Head of caudate nucleus (tissue), 42 donors: ENCODE measurements at regions not wholly inside any gene's neighbourhood (a gene's known extent, or its start where the extent isn't known, plus 50 kb on each side); places are given as distances from the start of the nearest gene placed in this dataset.
A peak's percentile ranks its signal among the peaks of the same experiment; 100 is the strongest.
"Not testable (repeated sequence)": the region's sequence is repeated elsewhere in the genome, so short reads cannot be mapped to it uniquely, and the experiment has no call there.

ENCODE experiments used
- DNase-seq, 42 donors: peaks; one replicate each; pipeline versions ENCODE4 v3.0.0 to v3.0.0-alpha.2; 2020 to 2021; ENCODE audit warnings: mixed read lengths in 7 of 42
- intact Hi-C: fragments of 100-400 bp; cut with DNase I; formaldehyde crosslinking; loops from one replicate; pipeline ENCODE4 v1.15.0; 2022

- intact Hi-C loops = no loop called here
- no peak for DNase-seq
These were observed 576.7 kb upstream of the CNTNAP2 start for GRCh38 chr7:145539910-145540309.

GRCh38 chr7:145534301-145534700 is 582.3 kb upstream of the CNTNAP2 start:
- intact Hi-C loops = no loop called here
- no peak for DNase-seq

GRCh38 chr7:145520284-145520683 is 596.3 kb upstream of the CNTNAP2 start:
- intact Hi-C loops = no loop called here
- DNase-seq = no peak

DNA sequence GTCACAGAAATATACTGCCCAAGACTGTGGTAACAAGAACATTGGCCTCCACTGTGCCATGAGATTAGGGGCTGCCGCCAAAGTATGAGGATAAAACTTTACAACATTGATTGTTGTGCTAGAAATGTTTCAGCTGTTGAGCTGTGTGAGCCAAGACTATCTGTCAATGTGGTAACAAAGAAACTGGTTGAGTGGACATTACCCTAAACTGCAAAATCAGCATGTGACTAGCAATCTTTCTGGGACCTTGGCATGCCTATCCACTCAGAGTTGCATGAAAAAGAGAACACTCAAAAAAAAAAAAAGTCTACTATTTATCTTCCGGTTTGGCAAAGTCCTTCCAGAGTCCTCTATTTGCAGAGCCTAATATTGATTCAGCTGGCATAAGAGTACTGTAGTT is 605.6 kb upstream of the CNTNAP2 start:
- intact Hi-C loops = no loop called here
- DNase-seq = no peak

- no peak for DNase-seq
- intact Hi-C loops = no loop called here
These were observed 618.6 kb upstream of the CNTNAP2 start for GRCh38 chr7:145497911-145498525.

- intact Hi-C loops = no loop called here
- no peak for DNase-seq
These were observed 626.2 kb upstream of the CNTNAP2 start for GRCh38 chr7:145490356-145490755.

- intact Hi-C loops = no loop called here
- no peak for DNase-seq
These were observed 627.0 kb upstream of the CNTNAP2 start for GRCh38 chr7:145489609-145490008.

DNA sequence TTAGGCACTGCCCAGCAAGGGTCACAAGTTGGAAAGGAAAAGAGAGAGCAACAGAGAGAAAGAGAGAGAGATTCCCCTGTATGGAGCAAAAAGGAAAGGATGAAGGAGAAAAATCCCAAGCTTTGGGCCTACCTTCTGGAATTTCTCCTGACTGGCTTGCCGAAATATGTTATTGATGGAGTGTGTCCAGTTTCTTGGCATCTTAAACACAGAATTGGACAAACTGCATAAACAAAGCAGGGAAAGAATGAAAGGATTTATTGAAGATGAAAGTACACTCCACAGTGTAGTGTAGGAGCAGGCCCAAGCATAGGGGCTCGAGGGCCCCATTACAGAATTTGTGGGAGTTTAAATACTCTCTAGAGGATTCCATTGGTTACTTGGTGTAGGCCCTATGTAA is 627.8 kb upstream of the CNTNAP2 start:
- intact Hi-C loops = no loop called here
- DNase-seq = no peak

DNA sequence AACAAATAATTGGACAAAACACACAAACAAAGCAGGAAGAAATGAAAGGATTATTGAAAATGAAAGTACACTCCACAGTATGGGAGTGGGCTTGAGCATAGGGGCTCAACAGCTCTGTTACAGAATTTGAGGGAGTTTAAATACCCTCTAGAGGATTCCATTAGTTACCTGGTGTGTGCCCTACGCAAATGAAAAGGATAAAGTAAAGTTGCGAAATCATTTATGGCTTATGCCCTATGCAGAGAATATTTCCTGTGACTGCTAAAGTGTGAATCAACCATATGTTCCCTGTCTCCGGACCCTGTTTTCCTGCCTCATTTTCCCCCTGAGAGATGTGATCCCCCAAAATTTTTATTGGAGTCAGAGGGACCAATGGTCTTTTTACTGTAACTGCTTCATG is 634.6 kb upstream of the CNTNAP2 start:
- no peak for DNase-seq
- intact Hi-C loops = no loop called here

DNA sequence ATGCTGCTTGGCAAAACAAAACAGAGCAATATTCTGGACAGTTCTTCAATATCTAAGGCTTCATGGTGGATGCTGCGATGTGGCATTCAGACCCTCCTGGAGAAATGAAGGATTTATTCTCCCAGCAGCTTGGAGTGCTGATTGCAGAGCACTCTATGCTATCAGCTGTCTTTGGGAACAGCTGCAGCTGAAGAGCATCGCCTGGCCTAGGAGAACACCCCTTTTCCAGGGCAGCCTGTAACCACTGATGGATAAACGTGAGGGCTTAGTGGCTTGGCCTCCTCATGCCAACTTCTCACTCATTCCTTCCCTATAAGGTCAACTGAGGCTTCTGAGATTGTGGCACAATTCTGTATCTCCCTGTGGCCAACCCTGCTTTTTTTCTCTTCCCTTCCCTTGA is 638.1 kb upstream of the CNTNAP2 start:
- no peak for DNase-seq
- intact Hi-C loops = no loop called here

- DNase-seq = no peak
- intact Hi-C loops = no loop called here
These were observed 638.3 kb upstream of the TPK1 start for GRCh38 chr7:145474009-145474686.

- intact Hi-C loops = no loop called here
- DNase-seq = no peak
These were observed 636.0 kb upstream of the TPK1 start for GRCh38 chr7:145471883-145472282.

DNA sequence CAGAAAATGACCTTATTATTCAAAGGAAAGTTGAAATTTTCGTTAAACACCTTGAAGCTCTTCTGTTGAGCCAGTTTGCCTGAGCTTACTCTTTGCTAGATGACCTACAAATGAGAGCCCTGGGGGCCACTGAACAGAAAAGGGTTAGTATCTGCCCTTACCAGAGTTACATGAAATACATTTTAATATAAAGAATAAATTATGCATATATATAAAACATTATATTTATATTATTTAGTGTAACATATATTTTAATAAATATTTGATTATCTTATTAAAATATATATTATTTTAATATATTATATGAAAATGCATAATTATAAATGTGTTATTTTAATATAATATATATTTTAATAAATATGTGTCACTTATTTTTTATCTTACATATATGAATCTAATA is 628.4 kb upstream of the TPK1 start:
- DNase-seq = no peak
- intact Hi-C loops = no loop called here

GRCh38 chr7:145462463-145462862 is 626.6 kb upstream of the TPK1 start:
- intact Hi-C loops = no loop called here
- no peak for DNase-seq

DNA sequence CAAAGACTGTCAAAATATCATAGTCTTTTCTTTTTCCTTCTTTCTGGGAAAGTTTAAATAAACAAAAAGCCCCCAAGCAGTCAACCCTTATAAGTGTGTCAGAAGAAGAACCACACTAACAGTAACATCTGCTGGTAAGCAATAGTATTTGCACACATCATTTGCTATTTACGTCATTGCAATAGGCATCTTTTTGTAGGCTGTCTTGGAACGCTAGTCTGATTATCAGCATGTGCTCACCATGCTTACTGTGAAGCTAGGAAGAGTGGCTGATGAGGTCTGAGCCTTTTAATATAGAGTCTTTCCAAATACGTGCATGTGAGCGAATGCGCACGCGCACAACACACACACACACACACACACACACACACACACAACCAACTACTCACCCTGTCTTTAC is 599.0 kb upstream of the TPK1 start:
- intact Hi-C loops = no loop called here
- no peak for DNase-seq

DNA sequence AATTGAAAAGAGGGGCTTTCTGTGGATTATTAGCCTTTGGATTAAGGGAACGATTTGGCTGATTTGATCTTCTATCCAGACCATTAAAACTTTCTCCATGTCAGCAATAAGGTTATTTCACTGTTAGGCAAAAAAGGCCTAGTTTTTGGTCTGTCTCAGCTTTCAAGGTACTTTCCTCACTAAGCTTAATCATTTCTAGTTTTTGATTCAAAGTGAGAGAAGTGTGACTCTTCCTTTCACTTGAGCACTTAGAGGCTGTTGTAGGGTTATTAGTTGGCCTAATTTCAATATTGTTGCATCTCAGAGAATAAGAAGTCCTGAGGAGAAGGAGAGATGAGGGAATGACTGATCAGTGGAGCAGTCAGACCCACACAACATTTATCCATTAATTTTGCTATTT is 596.0 kb upstream of the TPK1 start:
- intact Hi-C loops = no loop called here
- DNase-seq = no peak

DNA sequence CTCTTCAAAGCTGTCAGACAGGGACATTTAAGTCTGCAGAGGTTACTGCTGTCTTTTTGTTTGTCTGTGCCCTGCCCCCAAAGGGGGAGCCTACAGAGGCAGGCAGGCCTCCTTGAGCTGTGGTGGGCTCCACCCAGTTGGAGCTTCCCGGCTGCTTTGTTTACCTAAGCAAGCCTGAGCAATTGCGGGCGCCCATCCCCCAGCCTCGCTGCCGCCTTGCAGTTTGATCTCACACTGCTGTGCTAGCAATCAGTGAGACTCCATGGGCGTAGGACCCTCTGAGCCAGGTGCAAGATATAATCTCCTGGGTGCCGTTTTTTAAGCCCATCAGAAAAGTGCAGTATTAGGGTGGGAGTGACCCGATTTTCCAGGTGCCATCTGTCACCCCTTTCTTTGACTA is 582.6 kb upstream of the TPK1 start:
- intact Hi-C loops, DNase-seq: not testable (repeated sequence)

- DNase-seq = peak in 13 of 42 donors; percentile 2 to 54 (median 12)
- intact Hi-C loops = no loop called here
These were observed 575.2 kb upstream of the TPK1 start for GRCh38 chr7:145411066-145411465.

DNA sequence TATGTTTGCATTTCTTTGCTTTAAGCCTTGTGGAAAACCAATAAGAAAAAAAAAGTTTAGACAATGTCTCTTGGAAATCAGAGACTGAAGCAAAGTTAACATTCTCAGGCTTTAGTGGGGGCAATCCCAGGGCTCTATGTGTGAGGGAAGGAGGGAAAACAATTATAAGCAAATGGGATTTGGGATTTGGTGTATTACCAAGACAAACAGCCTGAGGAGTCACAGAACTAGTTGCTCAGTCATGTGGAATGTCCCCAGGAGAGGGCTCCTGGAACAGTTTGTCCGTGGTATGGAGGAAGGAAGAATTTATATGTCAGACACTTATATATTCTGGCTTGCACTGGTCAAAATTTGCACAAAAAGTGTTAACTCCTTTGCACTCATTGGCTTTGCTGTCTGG is 562.9 kb upstream of the TPK1 start:
- intact Hi-C loops = no loop called here
- no peak for DNase-seq

DNA sequence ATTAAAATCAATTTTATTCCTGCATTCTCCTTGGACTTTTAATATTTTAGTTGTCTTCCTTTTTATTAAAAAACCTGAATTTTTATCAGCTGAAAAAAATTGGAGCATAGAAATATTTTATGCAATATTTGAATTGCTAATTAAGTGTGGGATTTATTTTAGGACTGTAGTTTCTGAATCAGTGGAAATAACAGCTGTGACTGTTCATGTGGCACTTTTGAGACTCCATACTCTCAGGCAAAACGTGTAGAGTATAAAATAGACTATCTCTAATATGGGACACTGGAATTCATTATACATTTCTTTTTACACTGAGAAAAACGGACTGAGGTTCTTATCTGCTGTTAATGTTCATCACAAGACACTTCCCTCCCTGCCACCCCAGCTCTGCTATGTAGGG is 558.3 kb upstream of the TPK1 start:
- intact Hi-C loops = no loop called here
- no peak for DNase-seq

- no peak for DNase-seq
- intact Hi-C loops = no loop called here
These were observed 546.9 kb upstream of the TPK1 start for GRCh38 chr7:145382762-145383161.
